ENCODE measurements at regions not wholly inside any gene's neighbourhood (a gene's known extent, or its start where the extent isn't known, plus 50 kb on each side); places are given as distances from the start of the nearest gene placed in this dataset.

- no peak for DNase-seq
Measured at GRCh38 chr2:217218269-217219163, 358.7 kb upstream of the TNP1 start.

- no peak for DNase-seq
Measured at GRCh38 chr2:217216982-217217381, 357.1 kb upstream of the TNP1 start.

- no peak for DNase-seq
Measured at GRCh38 chr2:217216316-217216715, 356.5 kb upstream of the TNP1 start.

DNA sequence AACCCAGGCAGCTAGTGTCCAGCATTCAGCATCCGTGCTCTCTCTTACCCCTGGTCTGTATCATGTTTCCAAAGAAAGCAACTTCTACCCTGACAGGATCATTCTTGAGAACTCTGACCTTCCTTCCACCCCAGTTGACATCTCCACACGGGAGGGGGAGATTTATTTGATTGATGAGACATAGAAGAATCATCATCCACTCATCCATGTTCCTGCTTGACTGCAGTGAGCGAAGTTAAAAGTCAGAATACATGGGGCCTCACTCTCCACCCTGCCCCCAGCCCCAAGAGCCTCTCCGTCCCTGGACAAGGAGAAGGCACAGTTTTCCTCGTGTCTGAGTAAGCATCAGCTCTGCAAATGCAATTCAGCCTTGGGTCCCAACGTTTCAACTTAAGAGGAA lies 356.0 kb upstream of the TNP1 start:
- no peak for DNase-seq

DNA sequence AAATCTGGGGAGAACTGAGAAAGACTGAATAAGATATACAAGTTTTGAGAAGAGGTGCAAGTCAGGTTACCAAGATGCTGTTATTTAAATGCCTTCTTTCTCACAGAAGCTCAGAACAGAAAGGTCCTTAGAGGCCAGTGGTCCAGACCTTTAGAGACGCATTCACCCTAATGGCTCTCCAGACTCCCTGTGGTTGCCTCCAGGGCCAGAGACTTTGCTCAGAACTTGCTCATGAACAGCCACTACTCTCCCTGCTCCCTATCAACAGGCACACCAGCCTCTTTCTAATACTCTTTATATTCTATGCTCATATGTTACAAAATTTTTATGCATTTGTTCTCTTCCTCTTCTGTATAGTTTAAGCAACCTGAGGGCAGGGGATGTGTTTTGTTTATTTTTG lies 349.0 kb upstream of the TNP1 start:
- no peak for DNase-seq

- DNase-seq, result no peak
Measured at GRCh38 chr2:217207699-217208010, 347.8 kb upstream of the TNP1 start.

GRCh38 chr2:217206907-217207698 lies 347.2 kb upstream of the TNP1 start:
- DNase-seq, result no peak

GRCh38 chr2:217206016-217206725 lies 346.3 kb upstream of the TNP1 start:
- no peak for DNase-seq

DNA sequence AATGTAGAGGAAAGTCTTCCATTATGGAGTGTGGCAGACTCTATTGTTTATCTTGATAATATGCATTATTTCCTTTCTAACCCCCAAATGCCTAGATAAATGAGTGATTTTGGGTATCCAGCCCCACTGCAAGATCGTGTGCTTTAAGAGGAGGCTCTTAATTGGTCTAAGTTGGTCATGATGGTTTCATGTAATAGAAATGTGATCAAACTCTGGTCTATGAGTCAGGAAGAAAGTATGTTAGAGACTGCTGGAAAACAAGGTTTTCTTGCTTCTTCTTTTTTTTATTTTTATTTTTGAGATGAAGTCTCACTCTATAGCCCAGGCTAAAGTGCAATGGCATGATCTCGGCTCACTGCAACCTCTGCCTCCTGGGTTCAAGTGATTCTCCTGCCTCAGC lies 344.5 kb upstream of the TNP1 start:
- DNase-seq, result no peak

DNA sequence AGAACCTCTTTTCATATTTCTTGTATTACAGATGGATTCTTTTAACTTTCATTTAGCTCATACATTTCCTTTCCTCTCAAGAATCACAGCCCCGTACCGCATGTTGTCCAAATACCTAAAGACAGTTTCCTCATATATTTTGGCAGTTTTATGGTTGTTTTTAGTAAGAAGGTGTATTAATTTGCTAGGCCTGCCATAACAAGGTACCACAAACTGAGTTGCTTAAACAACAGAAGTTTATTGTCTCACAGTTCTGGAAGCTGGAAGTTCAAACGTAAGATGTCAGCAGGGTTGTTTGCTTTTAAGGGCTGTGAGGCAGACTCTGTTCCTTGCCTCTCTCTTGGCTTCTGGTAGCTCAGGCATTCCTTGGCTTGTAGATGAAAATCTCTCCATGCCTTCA lies 343.2 kb upstream of the TNP1 start:
- no peak for DNase-seq

DNA sequence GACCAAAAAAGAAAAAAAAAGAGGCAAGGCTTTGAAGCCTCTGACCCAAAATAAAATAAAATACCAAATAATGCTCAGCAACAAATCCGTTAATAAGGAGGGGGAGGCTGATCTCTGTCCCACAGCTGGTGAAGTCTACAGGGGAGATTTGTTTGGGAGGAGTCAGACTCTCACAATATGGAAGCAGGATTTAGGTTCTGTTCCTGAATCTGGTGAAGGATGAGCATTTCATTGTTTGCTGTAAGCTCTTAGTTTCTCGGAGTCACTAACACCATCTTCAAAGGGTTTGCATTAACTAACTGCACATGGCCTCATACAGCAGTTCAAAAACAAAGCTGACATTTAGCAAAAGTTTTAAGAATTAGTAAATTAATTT lies 339.4 kb upstream of the TNP1 start:
- no peak for DNase-seq

- DNase-seq, result no peak
Measured at GRCh38 chr2:217195658-217196446, 336.0 kb upstream of the TNP1 start.

DNA sequence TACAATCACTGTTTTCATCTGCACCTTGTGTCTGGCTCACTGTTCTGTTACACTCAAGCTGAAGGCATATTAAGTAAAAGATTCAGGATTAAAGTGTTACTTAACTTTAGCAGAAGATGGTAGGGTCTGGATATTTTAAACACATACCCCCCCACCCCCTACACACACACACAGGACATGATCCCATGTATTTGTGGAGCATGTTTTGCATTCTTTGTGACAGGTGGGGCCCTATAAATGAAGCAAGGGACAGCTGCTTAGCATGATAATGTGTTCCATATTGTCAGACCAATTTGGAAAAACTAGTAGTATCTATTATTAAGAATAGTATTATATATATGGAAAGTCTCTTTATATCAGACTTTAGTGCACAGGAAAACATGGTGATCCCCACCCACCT lies 335.2 kb upstream of the TNP1 start:
- no peak for DNase-seq

DNA sequence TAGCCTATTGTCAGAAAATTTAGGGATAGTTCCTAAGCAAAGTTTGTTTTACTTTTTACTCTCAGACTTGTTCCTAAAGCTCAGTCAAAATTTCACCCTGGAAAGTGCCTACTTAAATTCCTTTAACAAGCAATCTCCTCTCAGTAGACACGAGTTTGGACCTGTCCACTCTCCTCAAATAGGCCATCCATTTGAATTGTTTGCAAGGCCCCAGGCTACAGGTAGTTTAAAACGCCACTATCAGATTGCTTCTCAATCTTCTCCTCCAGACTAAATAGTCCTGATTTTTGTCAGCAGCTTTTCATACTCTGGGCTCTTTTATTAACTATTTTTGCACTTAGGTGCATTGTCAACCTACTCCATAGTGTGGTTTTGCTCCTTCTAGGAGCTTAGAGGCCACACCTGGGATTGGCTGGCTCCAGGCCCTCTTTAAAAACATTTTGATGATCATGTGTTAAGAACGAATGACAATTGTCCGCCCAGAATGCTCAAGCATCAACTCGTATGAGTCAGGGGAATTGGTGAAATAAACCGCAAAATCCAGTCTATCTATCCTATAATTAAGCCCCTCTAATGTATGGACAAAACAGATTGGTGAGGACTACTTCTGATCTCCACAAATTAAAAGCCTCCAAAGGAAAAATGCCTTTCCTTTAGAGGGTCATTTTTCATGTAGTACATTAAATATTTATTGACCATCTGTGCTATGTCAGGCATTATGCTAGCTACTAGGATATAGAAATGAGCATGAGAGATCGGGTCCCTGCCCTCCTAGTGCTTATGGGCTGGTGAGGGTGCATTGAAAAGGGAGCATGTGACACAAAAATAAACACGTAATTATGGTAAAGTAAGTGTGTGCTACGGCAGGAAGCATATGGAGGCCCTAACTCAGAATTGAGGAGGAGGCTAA lies 333.8 kb upstream of the TNP1 start:
- DNase-seq, result no peak

- DNase-seq, result no peak
Measured at GRCh38 chr2:217192366-217192765, 332.5 kb upstream of the TNP1 start.

DNA sequence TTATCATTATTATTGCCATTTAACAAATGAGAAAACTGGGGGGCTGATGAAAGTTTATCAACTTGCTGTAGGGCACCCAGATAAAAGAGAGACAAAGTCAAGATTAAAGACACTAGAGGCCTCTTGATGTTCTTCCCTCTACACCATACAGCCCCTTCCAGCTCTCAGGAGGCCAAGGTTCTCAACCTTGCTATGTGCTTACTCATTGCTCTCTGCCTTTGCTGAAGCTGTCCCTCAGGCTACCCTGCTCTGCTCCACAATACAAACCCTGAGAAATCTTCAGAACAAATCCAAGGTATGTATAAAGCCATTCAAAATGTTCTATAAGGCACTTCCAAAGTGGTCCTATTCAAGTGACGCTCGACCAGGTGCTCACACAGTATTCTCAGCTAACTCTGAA lies 329.9 kb upstream of the TNP1 start:
- no peak for DNase-seq

DNA sequence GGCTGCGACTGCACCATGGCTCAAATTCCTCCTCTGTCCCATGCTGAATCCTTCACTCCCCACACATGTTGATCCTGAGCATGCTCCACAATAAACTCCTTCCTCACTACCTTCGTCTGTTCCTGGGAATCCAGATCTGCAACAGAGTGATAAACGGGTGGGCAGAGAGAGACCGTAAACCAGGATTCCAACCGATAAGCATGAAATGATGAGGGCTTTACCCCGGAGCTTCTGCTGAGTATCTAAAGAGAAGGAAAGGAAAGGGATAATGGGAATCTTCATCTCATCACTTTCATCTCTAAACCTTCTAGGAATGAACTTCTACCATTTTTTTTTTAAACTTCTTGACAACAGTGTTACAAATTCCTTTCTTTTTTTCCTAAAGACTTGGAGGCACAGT lies 329.3 kb upstream of the TNP1 start:
- no peak for DNase-seq

DNA sequence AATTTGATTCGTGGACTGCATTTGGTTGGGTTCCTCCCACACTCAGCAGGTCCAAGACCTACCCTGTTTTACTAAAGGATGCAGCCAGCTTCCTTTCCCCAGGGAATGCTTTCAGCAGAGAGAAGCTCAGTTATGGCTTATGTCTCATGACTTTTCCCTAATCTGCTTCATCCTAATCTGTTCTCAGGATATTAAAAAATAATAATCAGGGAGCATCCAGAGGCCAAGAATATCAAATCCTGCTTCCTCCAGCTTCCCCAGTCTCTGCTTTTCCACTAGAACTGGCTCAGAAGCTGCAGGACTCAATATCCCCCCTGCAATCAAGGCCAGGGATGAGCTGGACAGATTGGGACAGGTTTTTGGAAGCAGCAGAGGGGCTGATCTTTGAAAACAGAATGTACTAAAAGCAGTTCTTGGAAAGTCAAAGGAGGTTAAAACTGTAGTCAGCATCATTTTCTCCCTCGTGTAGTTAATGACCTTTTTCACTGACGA lies 326.9 kb upstream of the TNP1 start:
- DNase-seq, result no peak

GRCh38 chr2:217186152-217186551 lies 326.3 kb upstream of the TNP1 start:
- no peak for DNase-seq

- no peak for DNase-seq
Measured at GRCh38 chr2:217185265-217185995, 325.6 kb upstream of the TNP1 start.

DNA sequence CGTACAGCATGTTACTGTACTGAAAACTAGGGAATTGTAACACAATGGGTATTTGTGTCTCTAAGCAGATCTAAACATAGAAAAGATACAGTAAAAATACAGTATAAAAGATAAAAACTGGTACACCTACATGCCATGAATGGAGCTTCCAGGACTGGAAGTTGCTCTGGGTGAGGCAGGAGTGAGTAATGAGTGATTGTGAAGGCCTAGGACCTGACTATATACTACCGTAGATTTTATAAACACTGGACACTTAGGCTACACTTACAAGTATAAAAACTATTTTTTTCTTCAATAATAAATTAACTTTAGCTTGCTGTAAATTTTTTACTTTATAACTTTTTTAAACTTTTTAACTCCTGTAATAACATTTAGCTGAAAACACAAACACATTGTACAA lies 324.4 kb upstream of the TNP1 start:
- DNase-seq, result no peak
